ENCODE measurements at regions not wholly inside any gene's neighbourhood (a gene's known extent, or its start where the extent isn't known, plus 50 kb on each side); places are given as distances from the start of the nearest gene placed in this dataset.

- DNase-seq = no peak
Measured at GRCh38 chr3:117874904-117875874, 1159.5 kb downstream of the IGSF11 start.

GRCh38 chr3:117875887-117876286 is 1158.8 kb downstream of the IGSF11 start:
- DNase-seq = no peak

DNA sequence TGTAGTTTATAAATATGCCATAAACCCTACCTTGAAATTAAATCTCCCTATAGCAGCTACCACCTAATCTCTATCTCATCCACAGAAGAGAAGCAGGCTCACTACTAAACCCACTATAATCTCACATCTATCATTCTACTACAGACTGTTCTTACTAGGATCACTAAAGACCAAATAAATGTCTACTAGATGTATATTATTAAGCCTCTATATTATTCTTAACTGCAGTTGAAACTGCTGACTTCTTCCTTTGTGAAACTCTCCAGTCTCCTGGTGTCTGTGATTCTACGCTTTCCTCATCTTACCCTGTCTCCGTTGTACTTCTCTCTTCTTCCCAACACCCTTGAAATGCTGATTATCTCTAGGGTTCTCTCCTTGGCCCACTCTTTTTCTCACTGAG is 1154.0 kb downstream of the IGSF11 start:
- no peak for DNase-seq

GRCh38 chr3:117881210-117881609 is 1153.4 kb downstream of the IGSF11 start:
- no peak for DNase-seq

DNA sequence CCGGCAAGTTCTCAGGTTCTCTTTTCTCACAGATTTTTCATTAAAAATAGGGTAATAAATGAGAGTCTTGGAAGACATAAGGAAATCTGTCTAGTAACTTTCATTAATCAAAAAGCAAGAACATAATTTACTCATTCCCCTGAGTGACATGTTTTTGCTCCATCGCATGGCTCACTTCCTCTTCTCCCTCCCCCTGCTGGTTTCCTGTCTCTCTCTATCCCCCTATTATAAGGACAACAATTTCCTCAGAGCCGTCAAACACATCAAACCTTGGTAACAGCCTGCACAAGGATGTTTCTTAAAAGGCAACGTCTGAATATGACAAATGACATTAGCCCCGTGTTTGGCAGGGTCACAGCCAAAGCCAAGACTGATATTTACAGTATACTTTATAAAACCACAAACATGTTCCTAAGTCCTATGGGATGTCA is 1149.6 kb downstream of the IGSF11 start:
- DNase-seq = no peak

DNA sequence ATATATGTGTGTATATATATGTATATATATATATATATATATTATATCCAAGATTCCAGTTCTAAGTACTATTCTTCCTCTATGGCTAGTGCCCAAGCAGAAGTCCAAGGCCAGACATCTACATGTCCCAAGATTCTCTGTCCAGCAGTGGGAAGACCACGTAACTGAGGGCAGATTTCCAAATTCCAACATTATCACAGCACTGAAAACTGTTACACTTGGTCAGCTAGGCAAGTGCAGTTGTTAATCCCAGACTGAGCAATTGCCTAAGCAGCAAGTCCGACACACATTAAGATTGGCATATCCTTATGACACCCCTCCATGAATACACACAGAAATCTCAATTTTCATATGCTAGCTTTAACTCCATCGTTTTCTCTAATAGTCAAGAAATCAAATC is 1148.5 kb downstream of the IGSF11 start:
- no peak for DNase-seq

GRCh38 chr3:117887031-117887430 is 1147.6 kb downstream of the IGSF11 start:
- no peak for DNase-seq

- DNase-seq = no peak
Measured at GRCh38 chr3:117887901-117888300, 1146.7 kb downstream of the IGSF11 start.

DNA sequence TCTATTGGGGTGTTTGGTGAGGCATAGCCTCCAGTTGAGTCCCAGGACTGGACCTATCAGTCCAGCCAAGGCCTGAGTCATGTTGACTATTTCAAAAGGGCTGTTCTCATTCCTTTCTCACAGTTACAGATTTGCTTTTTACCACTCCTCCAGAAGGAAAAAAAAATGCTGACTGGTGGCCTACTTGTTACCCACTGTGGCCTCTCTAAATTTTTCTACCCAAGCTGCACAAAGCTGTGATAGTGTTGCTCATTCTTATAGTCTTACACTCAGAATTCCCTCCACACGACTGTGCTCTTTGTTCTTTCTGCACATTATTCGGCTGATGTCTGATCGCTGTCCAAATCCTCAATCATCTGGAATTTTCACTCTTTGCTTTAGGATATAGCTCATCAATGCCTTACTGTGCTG is 1142.2 kb downstream of the IGSF11 start:
- no peak for DNase-seq

- no peak for DNase-seq
Measured at GRCh38 chr3:117893001-117893400, 1141.6 kb downstream of the IGSF11 start.

DNA sequence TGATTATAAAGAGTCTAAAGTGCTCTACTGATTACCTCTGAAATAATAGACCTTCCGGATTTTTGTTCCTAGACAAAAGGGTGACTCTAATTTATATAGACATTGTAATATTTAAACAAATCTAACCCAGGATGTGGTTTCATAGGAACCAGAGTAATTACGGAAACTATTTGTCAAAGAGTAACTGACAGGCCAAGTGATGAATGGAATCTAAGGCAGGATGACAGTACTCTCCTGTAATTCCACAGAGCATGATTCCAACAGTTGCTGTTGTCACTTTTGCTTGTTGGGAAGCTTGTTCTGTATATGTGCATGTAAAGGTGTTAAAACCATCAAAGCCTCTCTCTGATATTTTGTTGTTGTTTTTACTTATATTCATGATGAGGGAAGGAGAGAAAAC is 1141.0 kb downstream of the IGSF11 start:
- DNase-seq = no peak

GRCh38 chr3:117898722-117899522 is 1135.7 kb downstream of the IGSF11 start:
- peak; percentile 15 to 37 for DNase-seq

GRCh38 chr3:117903226-117903625 is 1131.4 kb downstream of the IGSF11 start:
- no peak for DNase-seq

DNA sequence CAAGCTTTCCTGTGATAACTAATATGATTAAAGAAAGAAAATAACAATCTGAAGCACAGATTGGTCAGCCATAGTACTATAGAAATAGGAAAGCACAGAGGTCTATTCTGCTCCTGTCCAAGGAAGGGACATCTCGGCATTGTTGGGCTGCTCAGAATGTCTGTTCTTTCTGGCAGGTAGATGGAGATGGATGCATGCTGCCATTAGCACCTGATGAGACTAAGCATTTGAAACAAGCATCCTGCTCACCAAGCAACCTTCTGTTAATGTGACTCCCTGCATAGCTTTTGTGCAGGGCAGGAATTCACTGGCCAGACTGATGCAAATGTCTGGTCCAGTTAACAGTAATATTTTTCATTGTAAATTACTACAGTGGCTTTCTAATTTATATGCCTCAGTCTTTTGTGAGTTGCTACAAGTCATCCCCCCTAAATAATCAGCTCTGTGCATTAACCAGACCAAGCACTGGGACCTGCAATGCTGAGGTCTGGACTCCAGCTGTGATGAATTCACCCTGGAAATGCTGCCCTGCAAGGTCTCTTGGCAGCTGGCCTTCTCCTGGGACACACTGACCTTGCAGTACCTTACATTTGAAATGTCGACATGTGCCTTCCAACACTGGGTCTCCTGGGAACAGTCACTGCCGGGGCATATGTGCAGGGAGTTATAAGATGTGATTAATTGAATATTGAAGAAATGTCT is 1123.7 kb downstream of the IGSF11 start:
- DNase-seq = no peak

DNA sequence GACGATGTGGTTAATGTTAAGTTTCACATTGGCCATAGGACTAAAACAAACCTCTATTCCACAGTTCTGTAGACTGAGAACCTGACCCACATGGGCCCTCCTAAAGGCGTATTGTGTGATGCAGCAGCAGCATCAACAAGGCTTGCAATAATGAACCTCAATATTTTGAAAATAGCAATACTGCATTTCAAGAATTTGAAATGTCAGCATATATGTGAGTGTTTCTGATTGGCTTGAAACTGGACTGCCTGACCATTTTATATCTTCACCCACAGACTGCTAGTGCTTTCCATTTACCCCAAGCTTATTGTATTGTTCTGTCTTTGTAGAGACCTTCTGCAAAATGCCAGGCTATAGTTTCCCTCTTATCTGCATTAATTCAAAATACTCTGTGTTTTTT is 1122.3 kb downstream of the IGSF11 start:
- DNase-seq = no peak

DNA sequence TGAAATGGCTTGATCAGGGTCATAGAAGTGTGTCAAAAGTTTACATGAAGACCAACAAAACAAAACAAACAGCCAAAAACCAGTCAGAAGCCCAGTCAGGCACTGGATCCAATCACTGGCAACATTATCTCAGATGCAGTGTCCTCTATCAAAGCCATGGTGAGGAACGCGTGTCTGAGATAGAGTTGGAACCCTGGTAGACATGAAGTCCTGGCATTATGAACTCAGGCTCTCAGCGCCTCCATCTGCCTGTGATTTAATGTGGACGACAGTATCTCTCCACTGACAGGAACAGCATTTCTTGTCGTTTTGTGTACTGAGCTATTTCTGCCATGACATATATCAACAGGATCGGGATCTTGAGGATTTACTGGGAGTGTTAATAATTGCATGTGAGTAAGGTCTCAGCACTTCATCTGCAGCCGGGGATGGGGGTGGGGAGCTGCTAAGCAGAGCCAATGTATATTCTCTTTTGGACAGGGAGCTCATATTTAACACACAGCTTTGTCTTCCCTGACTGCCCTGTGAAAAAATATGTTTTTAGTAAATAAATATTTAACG is 1120.0 kb downstream of the IGSF11 start:
- no peak for DNase-seq

DNA sequence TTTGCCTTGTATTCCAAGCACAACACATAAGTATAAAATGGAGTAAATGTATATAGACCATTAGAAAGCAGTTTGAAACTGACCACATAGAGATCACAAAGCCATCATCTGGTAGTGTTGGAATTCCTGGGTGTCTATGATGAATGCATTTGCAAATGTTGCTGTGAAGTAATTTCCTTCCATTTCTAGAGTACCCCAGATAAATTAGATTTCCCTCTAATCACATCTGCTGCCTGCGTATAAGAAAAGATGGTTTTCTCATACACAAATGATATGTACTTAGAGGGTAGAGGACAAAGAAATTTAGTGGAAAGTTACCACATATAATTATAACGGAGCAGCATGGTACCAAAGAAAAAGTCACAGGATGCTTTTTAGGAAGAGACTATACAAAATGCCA is 1117.8 kb downstream of the IGSF11 start:
- no peak for DNase-seq

GRCh38 chr3:117919621-117920020 is 1115.0 kb downstream of the IGSF11 start:
- DNase-seq = no peak

GRCh38 chr3:117920253-117920898 is 1114.3 kb downstream of the IGSF11 start:
- no peak for DNase-seq

DNA sequence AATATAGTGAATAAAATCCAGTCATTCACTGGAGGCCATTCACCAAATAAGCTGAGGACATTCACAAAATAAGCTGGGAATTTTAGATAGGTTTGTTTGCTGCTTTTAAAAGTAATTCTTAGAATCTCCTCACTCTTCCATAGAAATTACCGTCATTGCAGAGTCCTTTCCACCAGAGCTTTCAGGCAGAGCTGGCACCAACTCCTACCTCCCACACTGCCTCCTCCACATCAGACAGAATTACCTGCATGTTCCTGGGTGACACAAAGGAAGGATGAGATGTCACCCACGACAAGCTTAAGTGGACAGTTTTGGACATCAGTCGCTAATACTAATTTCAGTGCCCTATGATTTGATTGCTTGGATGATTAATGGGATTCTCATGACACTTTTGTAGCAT is 1113.2 kb downstream of the IGSF11 start:
- no peak for DNase-seq

GRCh38 chr3:117922039-117922438 is 1112.6 kb downstream of the IGSF11 start:
- DNase-seq = no peak

- DNase-seq = no peak
Measured at GRCh38 chr3:117926819-117927218, 1107.8 kb downstream of the IGSF11 start.

All from AML-193 (cell line).